ENCODE measurements at regions not wholly inside any gene's neighbourhood (a gene's known extent, or its start where the extent isn't known, plus 50 kb on each side); places are given as distances from the start of the nearest gene placed in this dataset.

- no peak for TF ChIP-seq TAF1 (IDR thresholded peaks at IDR 0.05; ENCODE audit: borderline replicate concordance, low read depth, low read length)
- no peak for TF ChIP-seq POLR2AphosphoS5 (IDR thresholded peaks at IDR 0.05; ENCODE audit: low read depth, low read length)
- TF ChIP-seq POLR2A (IDR thresholded peaks at IDR 0.05; ENCODE audit: low read depth, low read length): no peak
- FAIRE-seq: no peak
- DNase-seq (ENCODE audit: insufficient read length): no peak
These were observed 52.5 kb upstream of the PLEKHG7 start for GRCh38 chr12:92650228-92650822.

- DNase-seq (ENCODE audit: insufficient read length) (peak; percentile 18), FAIRE-seq (peak; percentile 99)
- TF ChIP-seq POLR2AphosphoS5 (IDR thresholded peaks at IDR 0.05; ENCODE audit: low read depth, low read length) (no peak), POLR2A (IDR thresholded peaks at IDR 0.05; ENCODE audit: low read depth, low read length) (no peak), TAF1 (IDR thresholded peaks at IDR 0.05; ENCODE audit: borderline replicate concordance, low read depth, low read length) (no peak)
These were observed 53.1 kb upstream of the PLEKHG7 start for GRCh38 chr12:92649511-92650227.

- no peak for DNase-seq (ENCODE audit: insufficient read length)
- no peak for TF ChIP-seq TAF1 (IDR thresholded peaks at IDR 0.05; ENCODE audit: borderline replicate concordance, low read depth, low read length)
- no peak for TF ChIP-seq POLR2AphosphoS5 (IDR thresholded peaks at IDR 0.05; ENCODE audit: low read depth, low read length)
- TF ChIP-seq POLR2A (IDR thresholded peaks at IDR 0.05; ENCODE audit: low read depth, low read length): no peak
- no peak for FAIRE-seq
These were observed 54.4 kb upstream of the PLEKHG7 start for GRCh38 chr12:92648242-92649031.

GRCh38 chr12:92641291-92641690, 61.5 kb upstream of the PLEKHG7 start:
- FAIRE-seq: no peak
- DNase-seq (ENCODE audit: insufficient read length): no peak
- TF ChIP-seq TAF1 (IDR thresholded peaks at IDR 0.05; ENCODE audit: borderline replicate concordance, low read depth, low read length) (no peak), POLR2A (IDR thresholded peaks at IDR 0.05; ENCODE audit: low read depth, low read length) (no peak), POLR2AphosphoS5 (IDR thresholded peaks at IDR 0.05; ENCODE audit: low read depth, low read length) (no peak)

GRCh38 chr12:92640691-92641090, 62.1 kb upstream of the PLEKHG7 start:
- TF ChIP-seq TAF1 (IDR thresholded peaks at IDR 0.05; ENCODE audit: borderline replicate concordance, low read depth, low read length): no peak
- TF ChIP-seq POLR2AphosphoS5 (IDR thresholded peaks at IDR 0.05; ENCODE audit: low read depth, low read length): no peak
- no peak for TF ChIP-seq POLR2A (IDR thresholded peaks at IDR 0.05; ENCODE audit: low read depth, low read length)
- DNase-seq (ENCODE audit: insufficient read length): no peak
- FAIRE-seq: no peak

GRCh38 chr12:92639017-92639416, 63.8 kb upstream of the PLEKHG7 start:
- DNase-seq (ENCODE audit: insufficient read length) (no peak), FAIRE-seq (no peak)
- TF ChIP-seq TAF1 (IDR thresholded peaks at IDR 0.05; ENCODE audit: borderline replicate concordance, low read depth, low read length) (no peak), POLR2AphosphoS5 (IDR thresholded peaks at IDR 0.05; ENCODE audit: low read depth, low read length) (no peak), POLR2A (IDR thresholded peaks at IDR 0.05; ENCODE audit: low read depth, low read length) (no peak)

- TF ChIP-seq POLR2AphosphoS5 (IDR thresholded peaks at IDR 0.05; ENCODE audit: low read depth, low read length): no peak
- TF ChIP-seq POLR2A (IDR thresholded peaks at IDR 0.05; ENCODE audit: low read depth, low read length): no peak
- no peak for TF ChIP-seq TAF1 (IDR thresholded peaks at IDR 0.05; ENCODE audit: borderline replicate concordance, low read depth, low read length)
- DNase-seq (ENCODE audit: insufficient read length): no peak
- FAIRE-seq: no peak
These were observed 68.1 kb upstream of the PLEKHG7 start for GRCh38 chr12:92634730-92635129.

GRCh38 chr12:92634202-92634601, 68.6 kb upstream of the PLEKHG7 start:
- no peak for FAIRE-seq
- no peak for DNase-seq (ENCODE audit: insufficient read length)
- TF ChIP-seq POLR2AphosphoS5 (IDR thresholded peaks at IDR 0.05; ENCODE audit: low read depth, low read length) (no peak), POLR2A (IDR thresholded peaks at IDR 0.05; ENCODE audit: low read depth, low read length) (no peak), TAF1 (IDR thresholded peaks at IDR 0.05; ENCODE audit: borderline replicate concordance, low read depth, low read length) (no peak)

GRCh38 chr12:92630968-92631367, 71.8 kb upstream of the PLEKHG7 start:
- TF ChIP-seq POLR2A (IDR thresholded peaks at IDR 0.05; ENCODE audit: low read depth, low read length): no peak
- TF ChIP-seq POLR2AphosphoS5 (IDR thresholded peaks at IDR 0.05; ENCODE audit: low read depth, low read length): no peak
- no peak for TF ChIP-seq TAF1 (IDR thresholded peaks at IDR 0.05; ENCODE audit: borderline replicate concordance, low read depth, low read length)
- DNase-seq (ENCODE audit: insufficient read length) (no peak), FAIRE-seq (no peak)

- DNase-seq (ENCODE audit: insufficient read length) (no peak), FAIRE-seq (no peak)
- no peak for TF ChIP-seq TAF1 (IDR thresholded peaks at IDR 0.05; ENCODE audit: borderline replicate concordance, low read depth, low read length)
- no peak for TF ChIP-seq POLR2AphosphoS5 (IDR thresholded peaks at IDR 0.05; ENCODE audit: low read depth, low read length)
- TF ChIP-seq POLR2A (IDR thresholded peaks at IDR 0.05; ENCODE audit: low read depth, low read length): no peak
These were observed 73.3 kb upstream of the PLEKHG7 start for GRCh38 chr12:92629349-92630065.

- FAIRE-seq (no peak), DNase-seq (ENCODE audit: insufficient read length) (no peak)
- no peak for TF ChIP-seq POLR2AphosphoS5 (IDR thresholded peaks at IDR 0.05; ENCODE audit: low read depth, low read length)
- no peak for TF ChIP-seq POLR2A (IDR thresholded peaks at IDR 0.05; ENCODE audit: low read depth, low read length)
- no peak for TF ChIP-seq TAF1 (IDR thresholded peaks at IDR 0.05; ENCODE audit: borderline replicate concordance, low read depth, low read length)
These were observed 74.3 kb upstream of the PLEKHG7 start for GRCh38 chr12:92628476-92628875.
